Raji (cell line): ENCODE measurements at regions not wholly inside any gene's neighbourhood (a gene's known extent, or its start where the extent isn't known, plus 50 kb on each side); places are given as distances from the start of the nearest gene placed in this dataset.

Experiments used
- POLR2A ChIP-seq: IDR thresholded peaks from 2 replicates; pipeline ENCODE4 v1.6.1; 2011; ENCODE audit warnings: low read depth, low read length, control low read depth; ENCODE audit not compliant: insufficient read depth

- no peak for TF ChIP-seq POLR2A
Observed at GRCh38 chr1:58119971-58120370, 426.6 kb downstream of the OMA1 start.

- TF ChIP-seq POLR2A = no peak
Observed at GRCh38 chr1:58116284-58116683, 430.2 kb downstream of the OMA1 start.

- no peak for TF ChIP-seq POLR2A
Observed at GRCh38 chr1:58109646-58110200, 436.8 kb downstream of the OMA1 start.

GRCh38 chr1:58108783-58109182 is 437.7 kb downstream of the OMA1 start:
- TF ChIP-seq POLR2A = no peak

- no peak for TF ChIP-seq POLR2A
Observed at GRCh38 chr1:58107943-58108342, 438.6 kb downstream of the OMA1 start.

GRCh38 chr1:58104960-58105359 is 441.6 kb downstream of the OMA1 start:
- TF ChIP-seq POLR2A = no peak

GRCh38 chr1:58096714-58097113 is 449.8 kb downstream of the OMA1 start:
- TF ChIP-seq POLR2A = no peak

- TF ChIP-seq POLR2A = no peak
Observed at GRCh38 chr1:58095183-58095582, 451.3 kb downstream of the OMA1 start.

- no peak for TF ChIP-seq POLR2A
Observed at GRCh38 chr1:58094221-58094620, 452.3 kb downstream of the OMA1 start.

- TF ChIP-seq POLR2A = no peak
Observed at GRCh38 chr1:58090640-58091039, 455.9 kb downstream of the OMA1 start.

GRCh38 chr1:58089898-58090534 is 456.5 kb downstream of the OMA1 start:
- no peak for TF ChIP-seq POLR2A

- TF ChIP-seq POLR2A = no peak
Observed at GRCh38 chr1:58084266-58084665, 462.3 kb downstream of the OMA1 start.

- TF ChIP-seq POLR2A = no peak
Observed at GRCh38 chr1:58082596-58082995, 463.9 kb downstream of the OMA1 start.

- TF ChIP-seq POLR2A = no peak
Observed at GRCh38 chr1:58076258-58076657, 470.3 kb downstream of the OMA1 start.

GRCh38 chr1:58075188-58075578 is 471.3 kb downstream of the OMA1 start:
- no peak for TF ChIP-seq POLR2A

- TF ChIP-seq POLR2A = no peak
Observed at GRCh38 chr1:58072450-58072849, 474.1 kb downstream of the OMA1 start.

- TF ChIP-seq POLR2A = no peak
Observed at GRCh38 chr1:58067082-58067481, 479.4 kb downstream of the OMA1 start.
